ENCODE measurements at regions not wholly inside any gene's neighbourhood (a gene's known extent, or its start where the extent isn't known, plus 50 kb on each side); places are given as distances from the start of the nearest gene placed in this dataset.

DNA sequence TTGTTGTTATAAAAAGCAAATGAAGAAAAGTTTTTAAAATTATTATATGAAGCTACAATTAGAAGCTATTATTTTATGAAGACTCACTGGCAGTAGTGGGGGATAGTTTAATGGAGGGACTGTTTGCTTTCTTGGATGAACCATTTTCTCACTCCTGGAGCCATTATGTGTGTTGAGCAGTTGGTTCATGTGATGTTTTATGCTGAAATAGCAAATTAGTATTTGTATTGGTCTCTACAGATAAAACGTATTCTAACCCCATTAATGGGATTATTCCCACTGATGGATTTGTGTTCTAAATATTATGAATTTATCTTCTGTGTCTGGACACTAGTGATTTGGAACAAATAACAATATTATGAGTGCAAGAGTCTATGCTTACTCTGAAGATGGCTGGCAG is 507.5 kb upstream of the FSHR start:
- no peaks in the 10 kb centered on the region for H3K27me3 Mint-ChIP-seq (ENCODE audit: insufficient read depth, low read depth, poor library complexity)
- no peaks in the 10 kb centered on the region for H3K4me1 ChIP-seq (ENCODE audit: insufficient read depth)
- ATAC-seq = no peak
- no peaks in the 10 kb centered on the region for H3K4me1 Mint-ChIP-seq
- H3K4me3 Mint-ChIP-seq = no peak overlapping the region
- no peak overlapping the region for H3K4me2 ChIP-seq
- no peaks in the 10 kb centered on the region for H3K36me3 ChIP-seq (ENCODE audit: insufficient read depth)
- no peak overlapping the region for H3K27ac ChIP-seq (ENCODE audit: low read depth)
- no peak overlapping the region for H3K27ac Mint-ChIP-seq
- no peaks in the 10 kb centered on the region for H4K20me1 ChIP-seq (replicated peaks; ENCODE audit: insufficient read depth)
- H3K36me3 Mint-ChIP-seq (ENCODE audit: low read depth) = no peaks in the 10 kb centered on the region
- no peak for DNase-seq (ENCODE audit: low spot score)
- no peaks in the 10 kb centered on the region; the same call in 1 of the 2 replicates for H3K9me2 ChIP-seq (ENCODE audit: insufficient read depth)
- H3K9me3 Mint-ChIP-seq = no peaks in the 10 kb centered on the region
- no peaks in the 10 kb centered on the region for H3K79me2 ChIP-seq (replicated peaks; ENCODE audit: insufficient read depth)
- H2AFZ ChIP-seq = no peak overlapping the region
- no peak overlapping the region for H3K4me3 ChIP-seq
- no peaks in the 10 kb centered on the region for H3F3A ChIP-seq (replicated peaks; ENCODE audit: low read depth)
- no peaks in the 10 kb centered on the region for H3K27me3 ChIP-seq (ENCODE audit: insufficient read depth)
- TF ChIP-seq NANOG (IDR thresholded peaks at IDR 0.05; ENCODE audit: borderline replicate concordance) (no peak), EZH2phosphoT487 (IDR thresholded peaks at IDR 0.05; ENCODE audit: unreplicated experiment) (no peak), CREB1 (CRISPR knock-in tag; IDR thresholded peaks at IDR 0.05; ENCODE audit: low read depth) (no peak), STAT1 (IDR thresholded peaks at IDR 0.05; ENCODE audit: unreplicated experiment) (no peak), JUNB (IDR thresholded peaks at IDR 0.05; ENCODE audit: unreplicated experiment) (no peak), POLR2AphosphoS5 (IDR thresholded peaks at IDR 0.05; ENCODE audit: low read depth) (no peak), ZNF114 (CRISPR knock-in tag; IDR thresholded peaks at IDR 0.05) (no peak), EZH2 (IDR thresholded peaks at IDR 0.05; ENCODE audit: low read depth, unreplicated experiment) (no peak), ZNF331 (CRISPR knock-in tag; IDR thresholded peaks at IDR 0.05; ENCODE audit: low read depth) (no peak)
- TF ChIP-seq, protein P1, sequence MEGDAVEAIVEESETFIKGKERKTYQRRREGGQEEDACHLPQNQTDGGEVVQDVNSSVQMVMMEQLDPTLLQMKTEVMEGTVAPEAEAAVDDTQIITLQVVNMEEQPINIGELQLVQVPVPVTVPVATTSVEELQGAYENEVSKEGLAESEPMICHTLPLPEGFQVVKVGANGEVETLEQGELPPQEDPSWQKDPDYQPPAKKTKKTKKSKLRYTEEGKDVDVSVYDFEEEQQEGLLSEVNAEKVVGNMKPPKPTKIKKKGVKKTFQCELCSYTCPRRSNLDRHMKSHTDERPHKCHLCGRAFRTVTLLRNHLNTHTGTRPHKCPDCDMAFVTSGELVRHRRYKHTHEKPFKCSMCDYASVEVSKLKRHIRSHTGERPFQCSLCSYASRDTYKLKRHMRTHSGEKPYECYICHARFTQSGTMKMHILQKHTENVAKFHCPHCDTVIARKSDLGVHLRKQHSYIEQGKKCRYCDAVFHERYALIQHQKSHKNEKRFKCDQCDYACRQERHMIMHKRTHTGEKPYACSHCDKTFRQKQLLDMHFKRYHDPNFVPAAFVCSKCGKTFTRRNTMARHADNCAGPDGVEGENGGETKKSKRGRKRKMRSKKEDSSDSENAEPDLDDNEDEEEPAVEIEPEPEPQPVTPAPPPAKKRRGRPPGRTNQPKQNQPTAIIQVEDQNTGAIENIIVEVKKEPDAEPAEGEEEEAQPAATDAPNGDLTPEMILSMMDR (conservative IDR thresholded peaks at IDR 0.05; ENCODE audit: low read depth in 2 of 2) = no peak
- TF ChIP-seq, protein P2, sequence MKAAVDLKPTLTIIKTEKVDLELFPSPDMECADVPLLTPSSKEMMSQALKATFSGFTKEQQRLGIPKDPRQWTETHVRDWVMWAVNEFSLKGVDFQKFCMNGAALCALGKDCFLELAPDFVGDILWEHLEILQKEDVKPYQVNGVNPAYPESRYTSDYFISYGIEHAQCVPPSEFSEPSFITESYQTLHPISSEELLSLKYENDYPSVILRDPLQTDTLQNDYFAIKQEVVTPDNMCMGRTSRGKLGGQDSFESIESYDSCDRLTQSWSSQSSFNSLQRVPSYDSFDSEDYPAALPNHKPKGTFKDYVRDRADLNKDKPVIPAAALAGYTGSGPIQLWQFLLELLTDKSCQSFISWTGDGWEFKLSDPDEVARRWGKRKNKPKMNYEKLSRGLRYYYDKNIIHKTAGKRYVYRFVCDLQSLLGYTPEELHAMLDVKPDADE (IDR thresholded peaks at IDR 0.05) = no peak
- TF ChIP-seq, protein P3, sequence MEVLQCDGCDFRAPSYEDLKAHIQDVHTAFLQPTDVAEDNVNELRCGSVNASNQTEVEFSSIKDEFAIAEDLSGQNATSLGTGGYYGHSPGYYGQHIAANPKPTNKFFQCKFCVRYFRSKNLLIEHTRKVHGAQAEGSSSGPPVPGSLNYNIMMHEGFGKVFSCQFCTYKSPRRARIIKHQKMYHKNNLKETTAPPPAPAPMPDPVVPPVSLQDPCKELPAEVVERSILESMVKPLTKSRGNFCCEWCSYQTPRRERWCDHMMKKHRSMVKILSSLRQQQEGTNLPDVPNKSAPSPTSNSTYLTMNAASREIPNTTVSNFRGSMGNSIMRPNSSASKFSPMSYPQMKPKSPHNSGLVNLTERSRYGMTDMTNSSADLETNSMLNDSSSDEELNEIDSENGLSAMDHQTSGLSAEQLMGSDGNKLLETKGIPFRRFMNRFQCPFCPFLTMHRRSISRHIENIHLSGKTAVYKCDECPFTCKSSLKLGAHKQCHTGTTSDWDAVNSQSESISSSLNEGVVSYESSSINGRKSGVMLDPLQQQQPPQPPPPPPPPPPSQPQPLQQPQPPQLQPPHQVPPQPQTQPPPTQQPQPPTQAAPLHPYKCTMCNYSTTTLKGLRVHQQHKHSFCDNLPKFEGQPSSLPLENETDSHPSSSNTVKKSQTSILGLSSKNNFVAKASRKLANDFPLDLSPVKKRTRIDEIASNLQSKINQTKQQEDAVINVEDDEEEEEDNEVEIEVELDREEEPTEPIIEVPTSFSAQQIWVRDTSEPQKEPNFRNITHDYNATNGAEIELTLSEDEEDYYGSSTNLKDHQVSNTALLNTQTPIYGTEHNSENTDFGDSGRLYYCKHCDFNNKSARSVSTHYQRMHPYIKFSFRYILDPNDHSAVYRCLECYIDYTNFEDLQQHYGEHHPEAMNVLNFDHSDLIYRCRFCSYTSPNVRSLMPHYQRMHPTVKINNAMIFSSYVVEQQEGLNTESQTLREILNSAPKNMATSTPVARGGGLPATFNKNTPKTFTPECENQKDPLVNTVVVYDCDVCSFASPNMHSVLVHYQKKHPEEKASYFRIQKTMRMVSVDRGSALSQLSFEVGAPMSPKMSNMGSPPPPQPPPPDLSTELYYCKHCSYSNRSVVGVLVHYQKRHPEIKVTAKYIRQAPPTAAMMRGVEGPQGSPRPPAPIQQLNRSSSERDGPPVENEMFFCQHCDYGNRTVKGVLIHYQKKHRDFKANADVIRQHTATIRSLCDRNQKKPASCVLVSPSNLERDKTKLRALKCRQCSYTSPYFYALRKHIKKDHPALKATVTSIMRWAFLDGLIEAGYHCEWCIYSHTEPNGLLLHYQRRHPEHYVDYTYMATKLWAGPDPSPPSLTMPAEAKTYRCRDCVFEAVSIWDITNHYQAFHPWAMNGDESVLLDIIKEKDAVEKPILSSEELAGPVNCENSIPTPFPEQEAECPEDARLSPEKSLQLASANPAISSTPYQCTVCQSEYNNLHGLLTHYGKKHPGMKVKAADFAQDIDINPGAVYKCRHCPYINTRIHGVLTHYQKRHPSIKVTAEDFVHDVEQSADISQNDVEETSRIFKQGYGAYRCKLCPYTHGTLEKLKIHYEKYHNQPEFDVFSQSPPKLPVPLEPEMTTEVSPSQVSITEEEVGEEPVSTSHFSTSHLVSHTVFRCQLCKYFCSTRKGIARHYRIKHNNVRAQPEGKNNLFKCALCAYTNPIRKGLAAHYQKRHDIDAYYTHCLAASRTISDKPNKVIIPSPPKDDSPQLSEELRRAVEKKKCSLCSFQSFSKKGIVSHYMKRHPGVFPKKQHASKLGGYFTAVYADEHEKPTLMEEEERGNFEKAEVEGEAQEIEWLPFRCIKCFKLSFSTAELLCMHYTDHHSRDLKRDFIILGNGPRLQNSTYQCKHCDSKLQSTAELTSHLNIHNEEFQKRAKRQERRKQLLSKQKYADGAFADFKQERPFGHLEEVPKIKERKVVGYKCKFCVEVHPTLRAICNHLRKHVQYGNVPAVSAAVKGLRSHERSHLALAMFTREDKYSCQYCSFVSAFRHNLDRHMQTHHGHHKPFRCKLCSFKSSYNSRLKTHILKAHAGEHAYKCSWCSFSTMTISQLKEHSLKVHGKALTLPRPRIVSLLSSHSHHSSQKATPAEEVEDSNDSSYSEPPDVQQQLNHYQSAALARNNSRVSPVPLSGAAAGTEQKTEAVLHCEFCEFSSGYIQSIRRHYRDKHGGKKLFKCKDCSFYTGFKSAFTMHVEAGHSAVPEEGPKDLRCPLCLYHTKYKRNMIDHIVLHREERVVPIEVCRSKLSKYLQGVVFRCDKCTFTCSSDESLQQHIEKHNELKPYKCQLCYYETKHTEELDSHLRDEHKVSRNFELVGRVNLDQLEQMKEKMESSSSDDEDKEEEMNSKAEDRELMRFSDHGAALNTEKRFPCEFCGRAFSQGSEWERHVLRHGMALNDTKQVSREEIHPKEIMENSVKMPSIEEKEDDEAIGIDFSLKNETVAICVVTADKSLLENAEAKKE (CRISPR knock-in tag; IDR thresholded peaks at IDR 0.05) = no peak
- TF ChIP-seq, protein P4, sequence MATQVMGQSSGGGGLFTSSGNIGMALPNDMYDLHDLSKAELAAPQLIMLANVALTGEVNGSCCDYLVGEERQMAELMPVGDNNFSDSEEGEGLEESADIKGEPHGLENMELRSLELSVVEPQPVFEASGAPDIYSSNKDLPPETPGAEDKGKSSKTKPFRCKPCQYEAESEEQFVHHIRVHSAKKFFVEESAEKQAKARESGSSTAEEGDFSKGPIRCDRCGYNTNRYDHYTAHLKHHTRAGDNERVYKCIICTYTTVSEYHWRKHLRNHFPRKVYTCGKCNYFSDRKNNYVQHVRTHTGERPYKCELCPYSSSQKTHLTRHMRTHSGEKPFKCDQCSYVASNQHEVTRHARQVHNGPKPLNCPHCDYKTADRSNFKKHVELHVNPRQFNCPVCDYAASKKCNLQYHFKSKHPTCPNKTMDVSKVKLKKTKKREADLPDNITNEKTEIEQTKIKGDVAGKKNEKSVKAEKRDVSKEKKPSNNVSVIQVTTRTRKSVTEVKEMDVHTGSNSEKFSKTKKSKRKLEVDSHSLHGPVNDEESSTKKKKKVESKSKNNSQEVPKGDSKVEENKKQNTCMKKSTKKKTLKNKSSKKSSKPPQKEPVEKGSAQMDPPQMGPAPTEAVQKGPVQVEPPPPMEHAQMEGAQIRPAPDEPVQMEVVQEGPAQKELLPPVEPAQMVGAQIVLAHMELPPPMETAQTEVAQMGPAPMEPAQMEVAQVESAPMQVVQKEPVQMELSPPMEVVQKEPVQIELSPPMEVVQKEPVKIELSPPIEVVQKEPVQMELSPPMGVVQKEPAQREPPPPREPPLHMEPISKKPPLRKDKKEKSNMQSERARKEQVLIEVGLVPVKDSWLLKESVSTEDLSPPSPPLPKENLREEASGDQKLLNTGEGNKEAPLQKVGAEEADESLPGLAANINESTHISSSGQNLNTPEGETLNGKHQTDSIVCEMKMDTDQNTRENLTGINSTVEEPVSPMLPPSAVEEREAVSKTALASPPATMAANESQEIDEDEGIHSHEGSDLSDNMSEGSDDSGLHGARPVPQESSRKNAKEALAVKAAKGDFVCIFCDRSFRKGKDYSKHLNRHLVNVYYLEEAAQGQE (IDR thresholded peaks at IDR 0.05; ENCODE audit: unreplicated experiment) = no peak

Measured in GM23338 (cell line).